Adrenal gland (tissue), 5 donors: ENCODE measurements at regions not wholly inside any gene's neighbourhood (a gene's known extent, or its start where the extent isn't known, plus 50 kb on each side); places are given as distances from the start of the nearest gene placed in this dataset.

Experiments
- CTCF ChIP-seq, 6 experiments: fragments of 450-650 bp in 4 of 6; fragments of 200-600 bp in 2 of 6; sonication (generic) in 1 of 6; IDR thresholded peaks; 1 replicate in 5 of 6; 2 replicates in 1 of 6; pipeline versions ENCODE4 v1.5.1 to v1.8.0; 2016 to 2021; ENCODE audit warnings: antibody characterized with exemption in 6 of 6, mild to moderate bottlenecking in 2 of 6, moderate library complexity in 1 of 6
- POLR2A ChIP-seq, 2 donors: fragments of 450-650 bp; IDR thresholded peaks; one replicate each; pipeline ENCODE4 v1.6.1; 2017; ENCODE audit warnings: antibody characterized with exemption in 2 of 2, mild to moderate bottlenecking in 2 of 2, moderate library complexity in 1 of 2
- donor health status: DM: no; HTN: no; CAD: no.

GRCh38 chr15:77822631-77823230 lies 190.0 kb upstream of the LINGO1 start:
- TF ChIP-seq CTCF (IDR thresholded peaks at IDR 0.05) (no peak), POLR2A (IDR thresholded peaks at IDR 0.05) (no peak)
